GM12878 (cell line): ENCODE measurements at regions not wholly inside any gene's neighbourhood (a gene's known extent, or its start where the extent isn't known, plus 50 kb on each side); places are given as distances from the start of the nearest gene placed in this dataset.

Source experiments
- ATAC-seq: fragments of 200-7000 bp; cut with Tn5 transposase; 3 replicates; pipeline ENCODE4 v1.9.1; 2020; ENCODE audit warnings: mild to moderate bottlenecking, moderate library complexity
- BruUV-seq: library from RNA; stranded (reverse); fragments of 400-500 nt; replicated peaks from 2 replicates; lab custom pipeline; 2021; lab: Mats Ljungman, UMichigan
- CTCF ChIA-PET: fragments of 300-600 bp; sonication (Branson Sonifier 250); formaldehyde crosslinking; extraction: SDS; loops from one replicate; lab custom pipeline; 2021; ENCODE audit warnings: inconsistent platforms; lab: Yijun Ruan, JAX
- POLR2A ChIA-PET: fragments of 350-600 bp; formaldehyde crosslinking; extraction: SDS; loops from one replicate; lab custom pipeline; 2021; ENCODE audit warnings: inconsistent platforms; lab: Charles Lee
- RAD21 ChIA-PET: fragments of 300-600 bp; sonication (Branson Sonifier 250); formaldehyde crosslinking; loops from one replicate; lab custom pipeline; 2023; ENCODE audit warnings: antibody characterized with exemption; ENCODE audit not compliant: unreplicated experiment; lab: Charles Lee
- SMC1A ChIA-PET: fragments of 300-600 bp; sonication (Branson Sonifier 250); formaldehyde crosslinking; loops from one replicate; lab custom pipeline; 2023; ENCODE audit not compliant: unreplicated experiment, uncharacterized antibody; lab: Charles Lee
- DNase-seq: peaks from one replicate; pipeline ENCODE4 v3.0.0-alpha.2; 2011; ENCODE audit warnings: low read depth, low spot score
- FAIRE-seq: peaks from 3 replicates; lab custom pipeline; 2011; peaks lifted over from hg19 to GRCh38; lab: Jason Lieb, UNC
- H2AFZ ChIP-seq: 2 replicates; pipeline ENCODE4 v1.6.0; 2011; ENCODE audit warnings: low read depth, low read length, control low read depth; ENCODE audit not compliant: control insufficient read depth
- H3K27ac ChIP-seq: 2 replicates; pipeline ENCODE4 v1.5.1; 2011; ENCODE audit warnings: control low read depth; ENCODE audit not compliant: control insufficient read depth, insufficient read depth
- H3K27me3 ChIP-seq, 2 experiments: replicated peaks in 1 of 2; 2 replicates each; pipeline versions ENCODE4 v1.6.0 to v1.6.1; 2011; ENCODE audit warnings: low read length in 1 of 2; ENCODE audit not compliant: control insufficient read depth in 2 of 2, insufficient read depth in 2 of 2
- H3K36me3 ChIP-seq, 2 experiments: 2 replicates each; pipeline ENCODE4 v1.5.1; 2011; ENCODE audit warnings: low read length in 1 of 2; ENCODE audit not compliant: control insufficient read depth in 2 of 2, insufficient read depth in 2 of 2
- H3K4me1 ChIP-seq: 2 replicates; pipeline ENCODE4 v1.6.1; 2011; ENCODE audit warnings: mild to moderate bottlenecking, low read length, moderate library complexity, mixed read lengths; ENCODE audit not compliant: control insufficient read depth, insufficient read depth
- H3K4me2 ChIP-seq: 2 replicates; pipeline ENCODE4 v1.6.0; 2011; ENCODE audit warnings: control low read depth; ENCODE audit not compliant: control insufficient read depth, insufficient read depth
- H3K4me3 ChIP-seq: fragments of 200-600 bp; sonication (generic); 2 replicates; pipeline ENCODE4 v1.5.1; 2016
- H3K79me2 ChIP-seq: 2 replicates; pipeline ENCODE4 v1.6.0; 2011; ENCODE audit warnings: low read length; ENCODE audit not compliant: control insufficient read depth, insufficient read depth
- H3K9ac ChIP-seq: 2 replicates; pipeline ENCODE4 v1.8.0; 2011; ENCODE audit warnings: low read length, control low read depth, mixed read lengths; ENCODE audit not compliant: control insufficient read depth, insufficient read depth
- H3K9me3 ChIP-seq: replicated peaks from 3 replicates; pipeline ENCODE4 v1.5.1; 2011; ENCODE audit warnings: mild to moderate bottlenecking, low read length; ENCODE audit not compliant: control insufficient read depth, insufficient read depth
- H4K20me1 ChIP-seq: 2 replicates; pipeline ENCODE4 v1.6.0; 2011; ENCODE audit not compliant: control insufficient read depth, insufficient read depth
- CEBPZ ChIP-seq: fragments of 150-350 bp; IDR thresholded peaks from 2 replicates; pipeline ENCODE4 v1.6.1; 2016; ENCODE audit warnings: low read depth, low read length
- CHD4 ChIP-seq: fragments of 200-600 bp; sonication (generic); IDR thresholded peaks from 2 replicates; pipeline ENCODE4 v1.6.1; 2016; ENCODE audit warnings: mild to moderate bottlenecking
- CTCF ChIP-seq, 3 experiments: IDR thresholded peaks in 2 of 3; conservative IDR thresholded peaks in 1 of 3; 2 replicates each; pipeline ENCODE4 v1.5.1; 2011; ENCODE audit warnings: low read depth in 3 of 3, low read length in 3 of 3, mild to moderate bottlenecking in 3 of 3, control low read depth in 2 of 3, moderate library complexity in 2 of 3, inconsistent platforms in 1 of 3, mixed read lengths in 1 of 3; ENCODE audit not compliant: control insufficient read depth in 2 of 3, insufficient read depth in 1 of 3; ENCODE audit errors: extremely low read depth in 1 of 3
- CUX1 ChIP-seq: IDR thresholded peaks from 2 replicates; pipeline ENCODE4 v1.6.1; 2012; ENCODE audit warnings: improper control_type of control experiment, low read depth, low read length; ENCODE audit not compliant: insufficient replicate concordance
- EED ChIP-seq: sonication (generic); IDR thresholded peaks from 2 replicates; pipeline ENCODE4 v1.6.1; 2016; ENCODE audit warnings: antibody characterized with exemption, low read depth
- GABPA ChIP-seq: IDR thresholded peaks from 2 replicates; pipeline ENCODE4 v1.6.1; 2014; ENCODE audit warnings: antibody characterized with exemption, low read depth, mild to moderate bottlenecking, inconsistent platforms
- MTA3 ChIP-seq: IDR thresholded peaks from 2 replicates; pipeline ENCODE4 v1.6.1; 2012; ENCODE audit warnings: low read length, inconsistent platforms, borderline replicate concordance
- MYC ChIP-seq: IDR thresholded peaks from 2 replicates; pipeline ENCODE4 v1.6.1; 2011; ENCODE audit warnings: mild to moderate bottlenecking, low read length, moderate library complexity, inconsistent platforms; ENCODE audit not compliant: insufficient read depth, insufficient replicate concordance, insufficient read length, severe bottlenecking
- NFXL1 ChIP-seq: fragments of 450-650 bp; IDR thresholded peaks from 2 replicates; pipeline ENCODE4 v1.6.1; 2017; ENCODE audit warnings: antibody characterized with exemption, mild to moderate bottlenecking, borderline replicate concordance
- RCOR1 ChIP-seq: conservative IDR thresholded peaks from 2 replicates; pipeline ENCODE4 v1.6.1; 2012; ENCODE audit warnings: low read depth, low read length, improper control_type of control experiment
- SIN3A ChIP-seq: IDR thresholded peaks from 2 replicates; pipeline ENCODE4 v1.6.1; 2012; ENCODE audit warnings: low read depth, low read length, improper control_type of control experiment
- SMC3 ChIP-seq: IDR thresholded peaks from 2 replicates; pipeline ENCODE4 v1.6.1; 2011; ENCODE audit warnings: low read length, improper control_type of control experiment, borderline replicate concordance
- TCF3 ChIP-seq: IDR thresholded peaks from 2 replicates; pipeline ENCODE4 v1.6.1; 2012; ENCODE audit warnings: low read depth, mild to moderate bottlenecking, low read length, borderline replicate concordance; ENCODE audit not compliant: insufficient read depth
- ZBED1 ChIP-seq: IDR thresholded peaks from 2 replicates; pipeline ENCODE4 v1.6.1; 2016; ENCODE audit warnings: borderline replicate concordance
- WGBS: methylation state at CpG from one replicate; pipeline ENCODE4 v1.1.6; 2016; ENCODE audit warnings: low lambda C conversion rate; ENCODE audit not compliant: insufficient replicate concordance, insufficient coverage; ENCODE audit errors: missing lambda C conversion rate; 5-methylcytosine and 5-hydroxymethylcytosine counted together
- in situ Hi-C: fragments of 300-500 bp; cut with MboI; formaldehyde crosslinking; loops from 9 replicates; pipeline ENCODE4 v1.14.3; 2018; ENCODE audit warnings: mixed read lengths
- intact Hi-C: fragments of 100-400 bp; cut with micrococcal nuclease; formaldehyde crosslinking; loops from one replicate; pipeline ENCODE4 v1.14.2; 2022; ENCODE audit not compliant: unreplicated experiment

- no peaks in the 10 kb centered on the region for H3K79me2 ChIP-seq
- POLR2A ChIA-PET = no interaction called here
- WGBS = 27% methylated on average over 4 of the region's 4 CpGs
- no peaks in the 10 kb centered on the region for H3K9me3 ChIP-seq
- intact Hi-C loops = loop anchor here (10.0 kb wide), 1 partner anchor 1330 kb away; no protein-coding TSS in a partner anchor
- FAIRE-seq = no peak
- no peak overlapping the region for H3K27ac ChIP-seq
- no peaks in the 10 kb centered on the region for H3K36me3 ChIP-seq
- no peak overlapping the region for H2AFZ ChIP-seq
- no peak overlapping the region for H3K4me3 ChIP-seq
- H3K4me2 ChIP-seq = no peak overlapping the region
- RAD21 ChIA-PET = no interaction called here
- ATAC-seq = no peak
- no peak overlapping the region for H3K9ac ChIP-seq
- no TSS peak for BruUV-seq
- no peaks in the 10 kb centered on the region for H4K20me1 ChIP-seq
- CTCF ChIA-PET = no interaction called here
- DNase-seq = no peak
- no peaks in the 10 kb centered on the region for H3K27me3 ChIP-seq
- no peaks in the 10 kb centered on the region for H3K4me1 ChIP-seq
- in situ Hi-C loops = no loop called here
- SMC1A ChIA-PET = no interaction called here
- TF ChIP-seq EED (no peak), GABPA (no peak), MYC (no peak), CTCF (IDR thresholded peaks at IDR 0.05 in 2 of 3, conservative IDR thresholded peaks at IDR 0.05 in 1 of 3; ENCODE audit: control insufficient read depth in 2 of 3, extremely low read depth in 1 of 3, insufficient read depth in 1 of 3, low read depth in 3 of 3, low read length in 3 of 3) (no peak), SIN3A (no peak), CEBPZ (no peak), RCOR1 (no peak), TCF3 (no peak), NFXL1 (no peak), SMC3 (no peak), CHD4 (no peak), MTA3 (no peak), ZBED1 (no peak), CUX1 (no peak)
Measured at GRCh38 chr11:29024386-29024785, 916.2 kb downstream of the METTL15 start.
